Common myeloid progenitor, CD34-positive (primary cell): ENCODE measurements at regions not wholly inside any gene's neighbourhood (a gene's known extent, or its start where the extent isn't known, plus 50 kb on each side); places are given as distances from the start of the nearest gene placed in this dataset.

ENCODE experiments used
- CTCF ChIA-PET: fragments of 350-600 bp; sonication (Branson Sonifier 250); formaldehyde crosslinking; loops from one replicate; lab custom pipeline; 2021; ENCODE audit warnings: antibody characterized with exemption; lab: Charles Lee
- POLR2A ChIA-PET: fragments of 350-600 bp; sonication (Branson Sonifier 250); formaldehyde crosslinking; loops from one replicate; lab custom pipeline; 2021; ENCODE audit warnings: antibody characterized with exemption; lab: Charles Lee
- DNase-seq, 3 donors: peaks; one replicate each; pipeline versions ENCODE4 v3.0.0 to v3.0.0-alpha.2; 2013
- H3K27ac ChIP-seq, 2 experiments: 1 replicate in 1 of 2; 2 replicates in 1 of 2; pipeline ENCODE4 v1.7.0; 2013; ENCODE audit warnings: inconsistent platforms in 2 of 2, low read length in 2 of 2, mild to moderate bottlenecking in 2 of 2, low read depth in 1 of 2, moderate library complexity in 1 of 2; ENCODE audit not compliant: severe bottlenecking in 2 of 2, insufficient read depth in 1 of 2, poor library complexity in 1 of 2
- H3K27me3 ChIP-seq, 5 experiments: replicated peaks in 2 of 5; 1 replicate in 3 of 5; 2 replicates in 2 of 5; pipeline versions ENCODE4 v1.6.1 to v1.7.0; 2013; ENCODE audit warnings: low read length in 4 of 5, mild to moderate bottlenecking in 2 of 5, moderate library complexity in 2 of 5, inconsistent platforms in 1 of 5; ENCODE audit not compliant: insufficient read depth in 5 of 5, control insufficient read depth in 4 of 5
- H3K36me3 ChIP-seq, 4 experiments: 1 replicate in 2 of 4; 2 replicates in 2 of 4; pipeline versions ENCODE4 v1.6.1 to v1.7.0; 2013; ENCODE audit warnings: low read length in 3 of 4, control low read depth in 1 of 4, mild to moderate bottlenecking in 1 of 4; ENCODE audit not compliant: control insufficient read depth in 4 of 4, insufficient read depth in 4 of 4
- H3K4me1 ChIP-seq, 4 experiments: 1 replicate in 3 of 4; 2 replicates in 1 of 4; pipeline versions ENCODE4 v1.6.1 to v1.7.1; 2013; ENCODE audit warnings: low read length in 3 of 4, mild to moderate bottlenecking in 3 of 4, control low read depth in 1 of 4, inconsistent platforms in 1 of 4, moderate library complexity in 1 of 4; ENCODE audit not compliant: control insufficient read depth in 4 of 4, insufficient read depth in 4 of 4; ENCODE audit errors: control extremely low read depth in 1 of 4
- H3K4me3 ChIP-seq, 7 experiments: 1 replicate in 4 of 7; 2 replicates in 3 of 7; pipeline versions ENCODE4 v1.5.1 to v1.7.0; 2013; ENCODE audit warnings: mild to moderate bottlenecking in 7 of 7, low read length in 6 of 7, moderate library complexity in 6 of 7, inconsistent platforms in 2 of 7, low read depth in 2 of 7, control low read depth in 1 of 7; ENCODE audit not compliant: insufficient read depth in 4 of 7, control insufficient read depth in 1 of 7; ENCODE audit errors: extremely low read depth in 1 of 7
- H3K9me3 ChIP-seq, 5 experiments: 1 replicate in 4 of 5; 2 replicates in 1 of 5; pipeline versions ENCODE4 v1.6.1 to v1.7.1; 2013; ENCODE audit warnings: low read length in 4 of 5, mild to moderate bottlenecking in 2 of 5, inconsistent platforms in 1 of 5, low read depth in 1 of 5, moderate library complexity in 1 of 5; ENCODE audit not compliant: control insufficient read depth in 4 of 5, insufficient read depth in 2 of 5; ENCODE audit errors: control extremely low read depth in 1 of 5
- WGBS: methylation state at CpG from one replicate; pipeline ENCODE4 v1.1.5; 2013; ENCODE audit not compliant: insufficient coverage; 5-methylcytosine and 5-hydroxymethylcytosine counted together

GRCh38 chr16:79484237-79484636 lies 116.3 kb downstream of the MAF start:
- Histone ChIP-seq H3K27ac (no peak overlapping the region), H3K36me3 (no peaks in the 10 kb centered on the region), H3K4me3 (no peak overlapping the region), H3K9me3 (no peaks in the 10 kb centered on the region), H3K4me1 (peaks cover 0 to 2% (median 0%) of the 10 kb centered on the region in 4 experiments), H3K27me3 (peaks cover 0 to 5% (median 0%) of the 10 kb centered on the region in 5 experiments)
- no peak for DNase-seq
- WGBS = over 99% methylated on average over 7 of the region's 7 CpGs
- ChIA-PET POLR2A (no interaction called here), CTCF (no interaction called here)

GRCh38 chr16:79483336-79483735 lies 117.2 kb downstream of the MAF start:
- H3K4me3 ChIP-seq = no peak overlapping the region
- H3K4me1 ChIP-seq = peaks cover 0 to 2% (median 0%) of the 10 kb centered on the region in 4 experiments
- H3K9me3 ChIP-seq = no peaks in the 10 kb centered on the region
- no peaks in the 10 kb centered on the region for H3K36me3 ChIP-seq
- no peak for DNase-seq
- ChIA-PET POLR2A (no interaction called here), CTCF (no interaction called here)
- peaks cover 0 to 5% (median 0%) of the 10 kb centered on the region in 5 experiments for H3K27me3 ChIP-seq
- WGBS = 92% methylated on average over 3 of the region's 3 CpGs
- no peak overlapping the region for H3K27ac ChIP-seq

GRCh38 chr16:79482011-79482410 lies 118.5 kb downstream of the MAF start:
- H3K27ac ChIP-seq = no peak overlapping the region
- 31% methylated on average over 2 of the region's 3 CpGs for WGBS
- CTCF ChIA-PET = no interaction called here
- H3K9me3 ChIP-seq = no peaks in the 10 kb centered on the region
- peaks cover 0 to 5% (median 0%) of the 10 kb centered on the region in 5 experiments for H3K27me3 ChIP-seq
- H3K4me3 ChIP-seq = no peak overlapping the region
- DNase-seq = no peak
- POLR2A ChIA-PET = no interaction called here
- peaks cover 0 to 2% (median 0%) of the 10 kb centered on the region in 4 experiments for H3K4me1 ChIP-seq
- no peaks in the 10 kb centered on the region for H3K36me3 ChIP-seq

GRCh38 chr16:79480929-79481328 lies 119.6 kb downstream of the MAF start:
- CTCF ChIA-PET = interaction anchor here (1.2 kb wide), 1 partner anchor 14 kb away, joined by 3 read pairs; no protein-coding TSS in a partner anchor
- no peaks in the 10 kb centered on the region for H3K9me3 ChIP-seq
- H3K36me3 ChIP-seq = no peaks in the 10 kb centered on the region
- no peak overlapping the region for H3K27ac ChIP-seq
- peaks cover 0 to 5% (median 0%) of the 10 kb centered on the region in 5 experiments for H3K27me3 ChIP-seq
- POLR2A ChIA-PET = no interaction called here
- WGBS = no CpG with 5 or more reads among the region's 3 CpGs
- peaks cover 0 to 2% (median 0%) of the 10 kb centered on the region in 4 experiments for H3K4me1 ChIP-seq
- no peak for DNase-seq
- no peak overlapping the region for H3K4me3 ChIP-seq

- 86% methylated on average over 7 of the region's 8 CpGs for WGBS
- Histone ChIP-seq H3K27ac (no peak overlapping the region), H3K36me3 (no peaks in the 10 kb centered on the region), H3K27me3 (peaks cover 0 to 5% (median 0%) of the 10 kb centered on the region in 5 experiments), H3K4me3 (no peak overlapping the region), H3K9me3 (no peaks in the 10 kb centered on the region), H3K4me1 (peaks cover 0 to 2% (median 0%) of the 10 kb centered on the region in 4 experiments)
- CTCF ChIA-PET = interaction anchor here (1.2 kb wide), 1 partner anchor 15 kb away, joined by 3 read pairs; no protein-coding TSS in a partner anchor
- no peak for DNase-seq
- POLR2A ChIA-PET = no interaction called here
Observed at GRCh38 chr16:79480056-79480455, 120.5 kb downstream of the MAF start.

GRCh38 chr16:79476580-79476979 lies 124.0 kb downstream of the MAF start:
- Histone ChIP-seq H3K27me3 (no peaks in the 10 kb centered on the region), H3K4me1 (no peaks in the 10 kb centered on the region), H3K36me3 (no peaks in the 10 kb centered on the region), H3K9me3 (no peaks in the 10 kb centered on the region), H3K4me3 (no peak overlapping the region), H3K27ac (no peak overlapping the region)
- CTCF ChIA-PET = no interaction called here
- 90% methylated on average over 2 of the region's 5 CpGs for WGBS
- POLR2A ChIA-PET = no interaction called here
- DNase-seq = no peak

GRCh38 chr16:79475841-79476240 lies 124.7 kb downstream of the MAF start:
- no peaks in the 10 kb centered on the region for H3K36me3 ChIP-seq
- H3K9me3 ChIP-seq = no peaks in the 10 kb centered on the region
- ChIA-PET CTCF (no interaction called here), POLR2A (no interaction called here)
- 96% methylated on average over 4 of the region's 4 CpGs for WGBS
- H3K27me3 ChIP-seq = no peaks in the 10 kb centered on the region
- H3K4me3 ChIP-seq = no peak overlapping the region
- H3K27ac ChIP-seq = no peak overlapping the region
- no peaks in the 10 kb centered on the region for H3K4me1 ChIP-seq
- no peak for DNase-seq
